Type B pancreatic cell (in vitro differentiated cells): ENCODE measurements at regions not wholly inside any gene's neighbourhood (a gene's known extent, or its start where the extent isn't known, plus 50 kb on each side); places are given as distances from the start of the nearest gene placed in this dataset.
"Not testable (repeated sequence)": the region's sequence is repeated elsewhere in the genome, so short reads cannot be mapped to it uniquely, and the experiment has no call there.

Source experiments
- DNase-seq: peaks from one replicate; pipeline ENCODE4 v3.0.0; 2021; ENCODE audit warnings: mixed read lengths; ENCODE audit not compliant: unreplicated experiment; ENCODE audit errors: extremely low spot score
- H3K27ac Mint-ChIP-seq: 2 replicates; pipeline ENCODE4 v1.8.0; 2021; ENCODE audit warnings: mild to moderate bottlenecking, mixed read lengths
- H3K27me3 Mint-ChIP-seq: 2 replicates; pipeline ENCODE4 v1.8.0; 2021; ENCODE audit warnings: mixed read lengths
- H3K36me3 Mint-ChIP-seq: 2 replicates; pipeline ENCODE4 v1.8.0; 2021; ENCODE audit warnings: mixed read lengths
- H3K4me1 Mint-ChIP-seq: one replicate; pipeline ENCODE4 v1.8.0; 2021; ENCODE audit warnings: mixed read lengths; ENCODE audit not compliant: unreplicated experiment
- H3K4me3 Mint-ChIP-seq: 2 replicates; pipeline ENCODE4 v1.8.0; 2021; ENCODE audit warnings: mild to moderate bottlenecking, mixed read lengths
- H3K9me3 Mint-ChIP-seq: 2 replicates; pipeline ENCODE4 v1.8.0; 2021; ENCODE audit warnings: mixed read lengths
- TF ChIP-seq, protein P1 (sequence below): fragments of 200-600 bp; sonication (generic); conservative IDR thresholded peaks from 2 replicates; pipeline ENCODE4 v1.5.0; 2021; ENCODE audit warnings: antibody characterized with exemption, mild to moderate bottlenecking

DNA sequence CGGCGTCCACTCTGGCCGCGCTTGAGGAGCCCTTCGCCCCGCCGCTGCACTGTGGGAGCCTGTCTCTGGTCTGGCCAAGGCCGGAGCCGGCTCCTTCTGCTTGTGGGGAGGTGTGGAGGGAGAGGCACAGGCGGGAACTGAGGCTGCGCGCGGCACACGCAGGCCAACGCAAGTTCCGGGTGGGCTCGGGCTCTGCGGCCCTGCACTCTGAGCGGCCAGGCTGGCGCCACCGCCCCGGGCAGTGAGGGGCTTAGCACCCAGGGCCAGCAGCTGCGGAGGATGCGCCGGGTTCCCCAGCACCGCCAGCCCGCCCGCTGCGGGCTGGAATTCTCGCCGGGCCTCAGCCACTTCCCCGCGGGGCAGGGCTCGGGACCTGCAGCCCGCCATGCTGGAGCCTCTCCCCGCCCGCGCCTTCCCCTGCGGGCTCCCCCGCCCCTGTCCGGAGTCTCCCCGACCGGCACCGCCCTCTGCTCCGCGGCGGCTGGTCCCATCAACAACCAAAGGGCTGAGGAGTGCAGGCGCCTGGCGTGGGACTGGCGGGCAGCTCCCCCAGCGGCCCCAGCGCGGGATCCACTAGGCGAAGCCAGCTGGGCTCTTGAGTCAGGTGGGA lies 921.2 kb upstream of the FOXG1 start:
- no peak overlapping the region for H3K4me3 Mint-ChIP-seq
- DNase-seq: peak; percentile 63

DNA sequence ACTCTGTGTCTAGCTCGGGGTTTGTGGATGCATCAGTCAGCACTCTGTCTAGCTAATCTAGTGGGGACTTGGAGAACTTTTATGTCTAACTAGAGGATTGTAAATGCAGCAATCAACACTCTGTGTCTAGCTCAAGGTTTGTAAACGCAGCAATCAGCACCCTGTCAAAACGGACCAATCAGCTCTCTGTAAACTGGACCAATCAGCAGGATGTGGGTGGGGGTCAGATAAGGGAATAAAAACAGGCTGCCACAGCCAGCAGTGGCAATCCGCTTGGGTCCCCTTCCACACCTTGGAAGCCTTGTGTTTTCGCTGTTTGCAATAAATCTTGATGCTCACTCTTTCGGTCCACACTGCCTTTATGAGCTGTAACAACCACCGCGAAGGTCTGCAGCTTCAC lies 920.7 kb upstream of the FOXG1 start:
- DNase-seq: no peak
- TF ChIP-seq, protein P1, sequence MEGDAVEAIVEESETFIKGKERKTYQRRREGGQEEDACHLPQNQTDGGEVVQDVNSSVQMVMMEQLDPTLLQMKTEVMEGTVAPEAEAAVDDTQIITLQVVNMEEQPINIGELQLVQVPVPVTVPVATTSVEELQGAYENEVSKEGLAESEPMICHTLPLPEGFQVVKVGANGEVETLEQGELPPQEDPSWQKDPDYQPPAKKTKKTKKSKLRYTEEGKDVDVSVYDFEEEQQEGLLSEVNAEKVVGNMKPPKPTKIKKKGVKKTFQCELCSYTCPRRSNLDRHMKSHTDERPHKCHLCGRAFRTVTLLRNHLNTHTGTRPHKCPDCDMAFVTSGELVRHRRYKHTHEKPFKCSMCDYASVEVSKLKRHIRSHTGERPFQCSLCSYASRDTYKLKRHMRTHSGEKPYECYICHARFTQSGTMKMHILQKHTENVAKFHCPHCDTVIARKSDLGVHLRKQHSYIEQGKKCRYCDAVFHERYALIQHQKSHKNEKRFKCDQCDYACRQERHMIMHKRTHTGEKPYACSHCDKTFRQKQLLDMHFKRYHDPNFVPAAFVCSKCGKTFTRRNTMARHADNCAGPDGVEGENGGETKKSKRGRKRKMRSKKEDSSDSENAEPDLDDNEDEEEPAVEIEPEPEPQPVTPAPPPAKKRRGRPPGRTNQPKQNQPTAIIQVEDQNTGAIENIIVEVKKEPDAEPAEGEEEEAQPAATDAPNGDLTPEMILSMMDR: no peak
- H3K27ac Mint-ChIP-seq: no peak overlapping the region
- H3K36me3 Mint-ChIP-seq: peaks cover 5% of the 10 kb centered on the region
- H3K4me1 Mint-ChIP-seq: peaks cover under 1% of the 10 kb centered on the region
- H3K27me3 Mint-ChIP-seq: no peaks in the 10 kb centered on the region
- peaks cover 18% of the 10 kb centered on the region for H3K9me3 Mint-ChIP-seq
- no peak overlapping the region for H3K4me3 Mint-ChIP-seq

More for the DNA sequence above, 921.2 kb upstream of the FOXG1 start:
- H3K27ac Mint-ChIP-seq: no peak overlapping the region
- H3K27me3 Mint-ChIP-seq: no peaks in the 10 kb centered on the region
- peaks cover 5% of the 10 kb centered on the region for H3K36me3 Mint-ChIP-seq
- peaks cover 18% of the 10 kb centered on the region for H3K9me3 Mint-ChIP-seq
- peaks cover 5% of the 10 kb centered on the region for H3K4me1 Mint-ChIP-seq
- TF ChIP-seq, protein P1: no peak

DNA sequence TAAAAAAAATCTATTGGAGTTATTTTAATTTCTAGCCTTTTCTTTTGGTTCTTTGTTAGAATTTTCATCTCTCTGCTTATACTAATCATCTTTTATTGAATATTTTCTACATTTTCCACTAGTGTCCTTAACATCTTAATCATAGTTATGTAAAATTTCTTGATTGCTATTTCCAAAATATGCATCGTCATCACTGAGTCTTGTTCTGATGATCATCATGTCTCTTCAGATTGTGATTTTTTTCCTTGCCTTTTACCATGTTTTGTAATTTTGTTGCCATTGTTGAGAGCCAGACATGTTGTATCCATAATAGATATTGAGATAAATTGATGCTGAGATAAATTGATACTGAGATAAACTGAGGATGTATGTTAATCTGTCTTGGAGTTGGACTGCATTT lies 919.1 kb upstream of the FOXG1 start:
- H3K9me3 Mint-ChIP-seq: peaks cover 23% of the 10 kb centered on the region
- H3K27me3 Mint-ChIP-seq, H3K36me3 Mint-ChIP-seq: not testable (repeated sequence)

DNA sequence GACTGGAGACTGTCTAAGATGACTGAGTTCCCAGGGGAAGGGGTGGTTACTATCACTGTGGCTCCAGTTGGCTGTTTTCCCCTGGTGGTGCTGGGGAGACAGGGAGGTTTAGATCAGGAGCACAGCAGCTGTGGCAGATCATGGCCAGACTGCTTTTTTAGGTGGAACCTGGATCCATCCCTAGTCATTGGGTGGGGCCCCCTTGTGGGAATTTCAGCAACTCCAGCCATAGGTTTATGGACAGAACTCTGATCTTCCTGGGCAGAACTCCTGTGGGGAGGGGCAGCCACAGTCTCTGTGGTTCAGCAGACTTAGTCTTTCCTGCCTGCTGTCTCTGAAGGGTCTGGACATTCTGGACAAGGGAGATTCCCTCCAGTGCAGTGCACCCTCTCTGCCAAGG lies 917.4 kb upstream of the FOXG1 start:
- H3K4me3 Mint-ChIP-seq, H3K4me1 Mint-ChIP-seq, H3K27ac Mint-ChIP-seq, H3K36me3 Mint-ChIP-seq, H3K27me3 Mint-ChIP-seq, DNase-seq: not testable (repeated sequence)
- H3K9me3 Mint-ChIP-seq: peaks cover 23% of the 10 kb centered on the region

More for the DNA sequence above, 919.1 kb upstream of the FOXG1 start:
- not testable (repeated sequence) for DNase-seq, H3K4me1 Mint-ChIP-seq, H3K4me3 Mint-ChIP-seq, H3K27ac Mint-ChIP-seq

DNA sequence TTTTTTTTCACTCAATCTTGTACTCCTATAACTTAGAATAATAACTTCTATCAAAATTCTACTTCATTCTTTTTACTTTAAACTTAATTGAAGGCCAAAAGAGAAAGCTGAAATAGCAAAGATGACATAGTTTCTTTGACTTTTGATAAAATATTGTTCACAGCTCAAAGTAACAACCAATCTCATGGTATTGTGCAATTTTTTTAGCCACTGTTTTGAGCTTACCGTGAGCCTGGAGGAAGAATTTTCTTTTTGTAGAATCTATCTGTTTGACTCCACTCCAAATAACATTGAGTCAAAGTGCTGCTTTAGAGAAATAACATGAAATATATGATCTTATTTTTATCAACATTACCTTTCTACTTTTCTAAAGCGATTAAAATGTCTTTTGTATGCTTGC lies 903.9 kb upstream of the FOXG1 start:
- H3K27ac Mint-ChIP-seq: no peak overlapping the region
- TF ChIP-seq, protein P1: no peak
- no peak overlapping the region for H3K4me3 Mint-ChIP-seq
- no peaks in the 10 kb centered on the region for H3K27me3 Mint-ChIP-seq
- H3K9me3 Mint-ChIP-seq: no peaks in the 10 kb centered on the region
- H3K4me1 Mint-ChIP-seq: peaks cover 6% of the 10 kb centered on the region
- no peak for DNase-seq
- no peaks in the 10 kb centered on the region for H3K36me3 Mint-ChIP-seq

DNA sequence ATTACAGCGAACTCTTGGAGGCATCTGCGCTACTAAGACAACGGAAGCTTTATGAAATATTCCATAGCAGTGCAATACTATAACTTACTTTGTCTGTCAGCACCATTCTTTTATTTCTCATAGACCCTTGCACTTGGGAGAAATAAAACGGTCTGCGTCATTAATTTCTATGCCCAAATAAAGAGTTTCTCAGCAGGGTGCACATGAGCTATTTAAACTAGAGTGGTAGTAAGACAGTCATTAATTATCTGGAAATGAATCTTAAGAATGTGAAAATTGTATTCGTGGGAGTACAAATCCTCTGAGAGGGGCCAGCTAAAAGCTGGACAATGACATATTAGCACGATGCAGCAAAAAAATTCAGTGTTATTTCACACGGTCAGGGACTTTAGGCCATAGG lies 903.4 kb upstream of the FOXG1 start:
- DNase-seq: no peak
- TF ChIP-seq, protein P1: no peak
- Mint-ChIP-seq H3K4me1 (peaks cover 6% of the 10 kb centered on the region), H3K27ac (peak overlapping the region; percentile 17), H3K9me3 (no peaks in the 10 kb centered on the region), H3K4me3 (no peak overlapping the region), H3K27me3 (no peaks in the 10 kb centered on the region), H3K36me3 (no peaks in the 10 kb centered on the region)

DNA sequence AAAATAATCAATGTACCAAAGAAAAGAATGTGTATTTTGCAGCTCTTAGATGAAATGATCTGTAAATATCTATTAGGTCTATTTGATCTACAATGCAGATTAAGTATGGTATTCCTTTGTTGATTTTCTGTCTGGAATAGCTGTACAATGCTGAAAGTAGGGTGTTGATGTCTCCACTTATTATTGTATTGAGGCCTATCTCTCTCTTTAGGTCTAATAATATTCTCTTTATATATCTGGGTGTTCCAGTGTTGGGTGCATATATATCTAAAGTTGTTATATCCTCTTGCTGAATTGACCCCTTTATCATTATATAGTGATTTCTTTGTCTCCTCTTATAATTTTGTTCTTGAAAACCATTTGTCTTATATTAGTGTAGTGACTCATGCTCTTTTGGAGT lies 885.5 kb upstream of the FOXG1 start:
- Mint-ChIP-seq H3K27ac (no peak overlapping the region), H3K4me3 (no peak overlapping the region), H3K4me1 (no peaks in the 10 kb centered on the region), H3K9me3 (no peaks in the 10 kb centered on the region), H3K27me3 (no peaks in the 10 kb centered on the region), H3K36me3 (no peaks in the 10 kb centered on the region)
- TF ChIP-seq, protein P1: no peak
- DNase-seq: no peak
